GM18507 (cell line): ENCODE measurements at regions not wholly inside any gene's neighbourhood (a gene's known extent, or its start where the extent isn't known, plus 50 kb on each side); places are given as distances from the start of the nearest gene placed in this dataset.
"Not testable (repeated sequence)": the region's sequence is repeated elsewhere in the genome, so short reads cannot be mapped to it uniquely, and the experiment has no call there.

ENCODE experiments used
- DNase-seq: peaks from one replicate; pipeline ENCODE4 v3.0.0; 2011; ENCODE audit warnings: low read depth; ENCODE audit not compliant: insufficient read length; ENCODE audit errors: extremely low spot score
- FAIRE-seq: peaks from 2 replicates; lab custom pipeline; 2011; peaks lifted over from hg19 to GRCh38; lab: Jason Lieb, UNC

DNA sequence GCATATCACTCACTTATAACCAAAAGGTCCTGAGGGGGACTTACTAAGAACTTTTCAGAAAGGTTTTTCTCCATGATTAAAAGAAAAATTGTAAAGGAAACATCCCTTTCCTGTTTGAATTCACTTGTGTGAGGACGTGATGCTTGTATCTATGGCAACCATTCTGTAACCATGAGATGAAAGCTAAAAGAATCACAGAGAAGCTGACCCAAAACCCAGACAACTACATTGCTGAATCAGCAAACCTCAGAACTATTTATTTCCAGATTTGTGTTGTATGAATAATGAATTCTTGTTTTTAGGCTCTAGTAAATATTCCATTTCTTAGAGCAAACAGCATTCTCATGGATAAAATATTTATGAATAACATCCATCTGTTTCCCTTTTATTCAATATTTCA is 91.2 kb downstream of the RCHY1 start:
- DNase-seq (no peak), FAIRE-seq (no peak)

DNA sequence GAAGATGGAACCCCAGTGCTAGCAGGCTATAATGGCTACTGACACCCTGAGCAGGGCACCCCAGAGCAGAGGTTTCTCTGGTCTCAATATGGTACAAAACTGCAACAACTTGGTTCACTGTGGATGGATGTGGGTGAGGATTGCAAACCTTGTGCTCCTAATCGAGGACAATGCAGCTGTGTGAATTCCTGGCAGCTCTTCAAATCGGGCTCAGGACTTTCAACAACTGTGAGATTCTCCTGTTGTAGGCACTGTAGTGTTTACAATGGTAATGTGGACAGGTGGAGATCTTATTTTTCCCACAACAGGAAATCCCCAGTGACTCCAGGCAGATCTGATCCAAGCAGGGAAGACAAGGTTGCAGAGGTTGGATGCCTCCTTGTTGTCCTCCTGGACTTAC is 101.5 kb downstream of the RCHY1 start:
- no peak for FAIRE-seq
- DNase-seq, result no peak

DNA sequence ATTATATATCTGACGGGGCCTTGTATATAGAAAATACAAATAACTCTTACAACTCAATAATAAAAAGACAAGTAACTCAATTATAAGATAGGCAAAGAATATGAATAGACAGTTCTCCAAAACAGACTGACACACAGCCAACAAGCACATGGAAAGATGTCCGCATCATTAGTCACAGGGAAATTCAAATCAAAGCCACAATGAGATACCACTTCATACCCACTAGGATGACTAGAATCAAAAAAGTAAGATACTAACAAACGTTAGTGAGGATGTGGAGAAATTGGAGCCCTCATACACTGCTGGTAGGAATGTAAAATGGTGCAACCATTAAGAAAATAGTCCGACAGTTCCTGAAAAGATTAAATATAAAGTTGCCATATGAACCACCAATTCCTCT is 115.7 kb downstream of the RCHY1 start:
- FAIRE-seq (no peak), DNase-seq (no peak)

DNA sequence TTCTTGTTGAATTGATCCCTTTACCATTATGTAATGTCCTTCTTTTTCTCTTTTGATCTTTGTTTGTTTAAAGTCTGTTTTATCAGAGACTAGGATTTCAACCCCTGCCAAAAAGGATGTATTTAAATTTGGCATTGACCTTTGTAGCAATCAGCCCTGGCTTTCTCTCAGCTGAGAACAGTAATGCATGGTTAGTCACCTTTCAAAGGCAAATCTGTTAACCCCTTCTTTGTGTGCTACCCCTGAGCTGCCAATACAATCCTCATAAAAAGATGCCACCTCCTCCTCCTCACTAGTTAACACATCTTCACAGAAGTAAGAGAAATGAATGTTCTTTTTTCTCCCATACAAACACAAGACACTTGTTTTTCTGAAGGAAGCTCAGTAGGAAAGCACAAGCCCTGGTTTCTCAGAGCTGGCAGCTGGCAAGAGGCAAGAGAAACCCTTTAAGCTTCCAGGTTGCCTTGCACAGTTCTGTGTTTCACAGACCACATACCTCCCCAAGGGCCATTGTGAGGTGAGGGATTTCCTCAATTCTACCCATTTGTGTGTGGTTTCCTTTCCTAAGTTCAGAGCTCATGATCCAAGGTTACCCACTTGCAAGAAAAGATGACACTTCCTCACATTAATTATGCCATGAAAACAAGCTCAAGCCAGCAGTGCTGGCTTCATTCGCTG is 122.6 kb downstream of the RCHY1 start:
- FAIRE-seq (peak; percentile 18), DNase-seq (no peak)

DNA sequence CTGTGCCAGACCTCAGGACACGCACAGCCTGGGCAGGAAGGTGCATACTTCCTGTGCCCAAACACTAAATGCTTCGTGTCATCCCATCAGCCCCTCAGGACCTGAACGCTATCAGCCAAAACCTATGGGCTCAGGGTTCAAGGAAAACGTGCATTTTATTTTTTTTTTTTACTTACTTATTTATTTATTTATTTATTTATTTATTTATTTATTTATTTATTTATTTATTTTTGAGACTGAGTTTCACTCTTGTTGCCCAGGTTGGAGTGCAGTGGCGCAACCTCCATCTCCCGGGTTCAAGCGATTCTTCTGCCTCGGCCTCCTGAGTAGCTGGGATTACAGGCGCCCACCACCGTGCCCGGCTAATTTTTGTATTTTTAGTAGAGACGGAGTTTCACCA is 127.8 kb downstream of the RCHY1 start:
- DNase-seq, FAIRE-seq: not testable (repeated sequence)

DNA sequence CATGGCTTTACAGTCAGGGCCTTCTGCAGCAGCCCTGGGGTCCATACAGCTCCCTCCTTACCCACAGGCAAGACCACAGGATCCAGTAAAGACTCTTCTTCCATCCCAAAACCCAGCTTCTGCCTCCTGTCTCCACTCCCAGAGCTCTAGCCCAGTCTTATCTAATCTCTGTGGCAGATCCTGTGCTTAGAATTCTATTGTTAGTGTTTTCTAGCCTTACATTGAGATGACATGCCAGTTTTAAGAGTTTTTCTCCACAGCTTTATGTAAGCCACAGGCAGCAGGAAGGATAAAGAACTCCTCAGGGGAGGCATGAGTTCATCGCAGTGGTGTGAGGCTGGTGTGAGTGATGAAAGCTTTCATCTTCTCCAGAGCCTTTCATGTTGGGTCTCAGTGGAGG is 129.1 kb downstream of the RCHY1 start:
- DNase-seq (no peak), FAIRE-seq (no peak)

DNA sequence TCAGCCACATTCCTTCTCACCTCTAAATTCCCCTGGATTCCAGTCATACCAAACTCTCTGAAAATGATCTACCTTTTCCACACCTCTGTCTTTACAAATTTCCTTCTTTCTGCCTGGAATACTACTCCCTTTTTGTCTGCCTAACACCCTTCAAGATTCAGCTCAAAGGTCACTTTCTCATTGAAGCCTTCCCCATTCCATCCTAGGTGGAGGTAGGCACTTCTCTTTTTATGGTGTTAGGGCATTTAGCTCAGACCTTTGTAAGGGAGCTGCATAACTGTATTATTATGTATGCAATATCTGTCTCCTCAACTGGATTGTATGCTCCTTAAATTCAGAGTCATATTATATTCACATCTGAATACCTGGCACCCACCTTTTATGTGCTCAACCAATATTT is 137.7 kb downstream of the RCHY1 start:
- no peak for FAIRE-seq
- DNase-seq, result no peak

DNA sequence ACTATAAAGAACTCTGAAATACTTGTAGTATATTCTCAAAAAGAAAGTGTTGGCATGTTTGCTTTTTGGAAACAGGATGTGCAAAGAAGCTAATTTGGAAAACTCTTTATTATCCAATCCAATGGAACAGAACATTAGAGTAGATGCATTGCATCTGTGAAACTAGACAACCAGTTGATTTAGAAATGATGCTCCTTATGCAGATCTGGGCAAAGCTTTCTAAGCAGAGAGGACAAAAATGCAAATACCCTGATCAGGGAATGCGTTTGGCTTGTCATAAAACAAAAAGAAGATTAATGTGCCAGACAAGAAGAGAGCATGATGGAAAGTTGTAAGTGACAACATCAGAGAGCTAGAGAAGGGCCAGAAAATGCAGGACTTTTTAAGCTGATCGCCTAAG is 142.3 kb downstream of the RCHY1 start:
- DNase-seq (no peak), FAIRE-seq (no peak)

DNA sequence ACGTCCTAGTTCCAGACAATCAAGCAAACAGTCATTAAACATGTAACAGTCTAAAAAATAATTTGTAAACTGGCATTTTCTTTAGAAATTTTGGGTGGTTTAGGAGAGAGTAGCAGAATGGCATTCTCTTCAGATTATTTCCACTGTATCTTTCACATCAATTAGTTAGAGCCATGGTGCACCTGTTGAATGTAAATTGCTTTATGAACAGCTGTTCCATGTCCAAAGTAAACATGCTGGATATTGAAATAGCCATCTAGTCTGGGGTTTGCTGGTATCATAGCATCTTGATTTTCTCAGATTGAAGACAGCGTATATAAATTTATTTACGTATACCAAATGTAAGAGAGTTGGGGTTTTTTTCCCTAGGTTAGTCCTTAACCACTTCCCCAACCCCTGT is 143.6 kb downstream of the RCHY1 start:
- no peak for DNase-seq
- FAIRE-seq, result no peak

DNA sequence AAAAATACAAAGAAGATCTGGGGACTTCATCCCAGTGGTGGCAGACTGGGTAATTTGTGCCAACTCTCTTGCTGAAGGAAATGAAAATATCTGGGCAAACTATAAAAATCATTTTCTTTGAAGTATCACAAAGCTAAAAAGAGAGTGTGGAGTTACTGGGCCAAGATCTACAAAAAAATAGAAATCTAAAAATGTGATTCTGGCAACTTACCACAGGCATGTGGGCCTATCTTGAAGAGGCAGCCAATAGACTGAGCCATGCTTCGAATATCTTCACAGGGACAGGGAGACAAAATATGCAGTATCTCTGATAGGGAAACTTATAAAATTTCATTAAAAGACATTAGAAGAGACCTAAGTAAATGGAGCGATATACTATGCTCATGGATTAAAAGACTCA is 168.8 kb downstream of the RCHY1 start:
- DNase-seq, result no peak
- FAIRE-seq, result no peak

DNA sequence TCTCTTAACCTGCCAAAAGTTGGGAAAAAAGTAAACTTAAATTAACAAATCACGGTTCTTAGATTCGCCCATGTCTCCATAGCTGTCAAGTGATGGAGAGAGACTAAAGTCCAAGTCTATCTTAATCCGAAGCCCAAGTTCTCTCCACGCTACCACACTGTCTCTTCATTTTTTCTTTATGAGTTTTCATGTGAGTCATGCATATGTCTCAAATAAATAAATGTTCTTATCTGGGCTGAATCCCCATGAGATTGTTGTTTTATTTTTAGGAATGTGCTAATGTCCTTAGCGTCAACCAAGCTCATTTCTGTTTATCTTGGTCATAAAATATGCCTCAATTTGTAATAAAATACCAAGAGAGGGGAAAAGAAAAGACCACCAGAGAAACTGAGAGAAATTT is 169.3 kb downstream of the RCHY1 start:
- DNase-seq (no peak), FAIRE-seq (no peak)

DNA sequence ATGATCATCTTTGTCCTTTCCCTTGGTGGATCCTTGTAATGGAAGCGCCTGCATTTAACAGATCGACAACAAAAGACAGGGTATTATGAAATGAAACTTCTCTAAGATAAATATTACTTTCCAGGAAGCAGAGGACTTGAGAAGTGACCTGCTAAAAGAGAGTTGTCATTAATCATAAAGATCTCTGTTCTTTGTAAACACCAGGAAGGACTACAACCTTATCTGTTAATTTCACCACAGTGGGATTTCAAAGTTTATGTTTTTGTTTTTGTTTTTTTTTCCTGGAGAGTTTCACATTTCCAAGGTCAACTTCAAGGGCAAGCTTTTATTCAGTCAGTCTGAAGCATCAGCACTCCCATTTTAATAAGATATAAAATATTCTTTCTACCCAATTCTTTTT is 170.9 kb downstream of the RCHY1 start:
- DNase-seq (no peak), FAIRE-seq (no peak)

DNA sequence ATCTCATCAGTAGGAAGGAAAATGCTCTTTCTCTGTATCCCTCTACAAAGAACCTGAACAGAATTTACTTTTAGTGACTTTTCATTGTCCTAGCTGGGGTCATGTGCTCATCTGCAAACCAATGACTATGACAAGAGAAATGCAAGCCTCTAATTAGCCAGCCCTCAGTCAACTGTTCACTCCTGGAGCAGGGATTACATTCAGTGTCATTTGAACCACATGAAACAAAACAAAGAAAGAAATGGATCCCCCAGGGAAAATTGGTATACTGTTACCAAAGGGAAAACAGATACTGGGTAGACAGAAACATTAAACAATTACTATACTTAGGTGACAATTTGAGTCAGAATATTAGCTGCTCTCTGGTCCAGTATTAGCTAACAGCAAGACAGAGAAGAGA is 173.6 kb downstream of the RCHY1 start:
- FAIRE-seq, result no peak
- DNase-seq, result no peak

DNA sequence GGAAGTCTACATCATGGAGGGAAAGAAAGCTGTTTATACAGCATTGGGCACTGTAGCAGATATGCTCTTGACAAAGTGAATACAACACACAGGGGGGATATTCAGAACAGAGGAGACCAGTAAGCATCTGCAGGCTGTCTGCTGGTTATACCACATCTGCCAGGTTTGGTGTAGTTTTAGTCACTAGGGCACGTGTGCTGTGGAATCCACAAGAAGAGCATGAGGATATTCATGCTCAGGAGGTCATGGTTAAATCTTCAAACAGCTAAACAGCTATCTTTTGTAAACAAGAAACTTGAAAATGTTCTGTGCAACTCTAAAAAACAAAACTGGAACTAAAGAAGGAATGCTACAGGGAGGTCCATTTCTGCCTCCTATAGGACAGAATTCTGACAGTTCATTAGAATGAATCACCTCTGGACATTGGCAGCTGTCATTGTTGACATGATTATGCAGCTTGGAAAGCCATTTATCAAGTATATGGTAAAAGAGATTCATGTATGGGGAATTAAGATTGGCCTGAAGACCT is 175.8 kb downstream of the RCHY1 start:
- FAIRE-seq, result no peak
- DNase-seq, result no peak

DNA sequence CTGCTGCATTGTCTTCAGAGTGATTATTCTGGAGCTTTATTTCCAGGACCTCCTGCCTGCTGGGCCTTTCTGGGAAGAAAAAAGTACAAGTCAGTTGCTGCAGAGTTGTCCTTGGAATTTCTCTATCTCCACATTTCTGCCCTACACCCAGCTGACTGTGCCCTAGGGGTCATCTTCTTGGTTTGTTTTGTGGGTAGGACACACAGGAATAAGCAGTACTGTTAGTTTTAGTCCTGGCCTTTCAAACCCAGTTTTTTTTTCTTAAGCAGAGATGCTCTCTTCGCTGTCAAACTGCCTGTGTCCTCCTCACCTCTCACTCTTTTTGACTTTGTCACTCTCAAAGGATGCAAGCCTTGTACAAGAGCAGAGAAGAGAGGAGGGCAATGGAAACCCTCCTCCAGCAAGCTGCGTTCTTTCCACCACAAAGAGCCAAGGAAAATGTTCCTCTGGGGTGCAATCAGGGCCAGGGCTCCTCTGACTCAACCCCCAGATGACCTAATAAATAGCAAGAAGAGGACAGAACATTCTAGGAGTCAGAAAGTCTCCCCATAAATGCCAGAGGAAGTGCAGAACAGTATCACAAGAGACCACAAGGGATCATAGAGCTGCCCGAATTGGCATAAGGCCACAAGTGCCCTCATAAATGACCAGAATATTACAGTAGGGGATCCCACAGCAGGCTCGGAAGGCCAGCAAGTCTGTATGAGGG is 186.2 kb downstream of the RCHY1 start:
- no peak for FAIRE-seq

DNA sequence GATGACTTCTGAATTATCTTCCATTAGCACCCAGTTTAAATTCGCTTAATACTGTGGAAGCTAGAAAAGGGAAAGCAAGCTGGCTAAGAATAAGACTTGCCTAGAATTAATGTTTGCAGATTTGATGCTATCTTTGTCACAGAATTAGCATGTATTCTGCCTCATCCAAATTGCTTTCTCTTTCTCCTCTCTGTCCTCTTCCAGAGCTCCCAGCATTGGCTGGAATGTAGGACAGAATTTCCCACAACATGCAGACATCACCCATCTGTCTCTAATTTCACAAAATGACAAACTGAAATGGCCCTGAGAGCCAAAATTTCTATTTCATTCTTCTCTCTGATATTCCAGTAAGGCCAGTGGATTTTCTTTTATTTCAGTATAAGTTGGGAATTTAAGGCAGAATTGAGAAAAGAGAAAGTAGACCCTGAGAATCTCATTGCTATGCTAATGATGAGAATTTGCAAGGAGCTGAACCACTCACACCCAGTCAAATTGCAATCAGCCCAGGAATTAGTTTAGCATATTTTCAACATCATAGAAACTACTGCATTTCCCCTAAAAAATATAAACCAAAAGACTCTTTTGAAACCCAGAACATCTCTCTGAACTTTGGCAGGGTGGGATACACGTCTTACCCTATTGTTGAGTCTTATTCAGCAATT is 188.8 kb downstream of the RCHY1 start:
- DNase-seq, result no peak
- no peak for FAIRE-seq

More for the DNA sequence above, 186.2 kb downstream of the RCHY1 start:
- no peak for DNase-seq

DNA sequence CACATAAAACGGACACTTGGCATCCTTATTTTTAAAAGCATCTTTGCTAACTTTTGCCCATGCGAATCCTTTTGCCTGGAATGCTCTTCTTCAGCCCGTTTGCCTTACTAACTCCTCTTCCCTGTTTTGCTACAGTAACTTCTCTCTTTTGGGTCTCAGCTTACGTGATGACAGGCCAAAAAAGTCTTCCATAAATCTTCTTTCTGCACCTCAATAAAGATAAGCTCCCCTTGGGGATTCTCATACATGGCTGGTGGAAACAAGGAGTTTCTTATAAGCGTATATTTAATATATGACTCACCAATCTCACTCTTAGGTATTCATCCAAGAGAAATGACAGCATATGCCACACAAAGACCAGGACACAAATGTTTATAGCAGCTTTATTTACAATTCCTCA is 192.7 kb downstream of the RCHY1 start:
- FAIRE-seq (no peak), DNase-seq (no peak)

DNA sequence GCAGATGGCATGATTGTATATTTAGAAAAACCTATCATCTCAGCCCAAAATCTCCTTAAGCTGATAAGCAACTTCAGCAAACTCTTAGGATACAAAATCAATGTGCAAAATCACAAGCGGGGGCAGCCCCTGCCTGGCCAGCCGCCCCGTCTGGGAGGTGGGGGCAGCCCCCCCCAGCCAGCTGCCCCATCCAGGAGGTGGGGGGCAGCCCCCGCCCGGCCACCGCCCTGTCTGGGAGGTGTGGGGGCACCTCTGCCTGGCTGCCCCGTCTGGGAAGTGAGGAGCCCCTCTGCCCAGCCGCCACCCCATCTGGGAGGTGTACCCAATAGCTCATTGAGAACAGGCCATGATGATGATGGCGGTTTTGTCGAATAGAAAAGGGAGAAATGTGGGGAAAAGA is 196.6 kb downstream of the RCHY1 start:
- not testable (repeated sequence) for DNase-seq, FAIRE-seq

DNA sequence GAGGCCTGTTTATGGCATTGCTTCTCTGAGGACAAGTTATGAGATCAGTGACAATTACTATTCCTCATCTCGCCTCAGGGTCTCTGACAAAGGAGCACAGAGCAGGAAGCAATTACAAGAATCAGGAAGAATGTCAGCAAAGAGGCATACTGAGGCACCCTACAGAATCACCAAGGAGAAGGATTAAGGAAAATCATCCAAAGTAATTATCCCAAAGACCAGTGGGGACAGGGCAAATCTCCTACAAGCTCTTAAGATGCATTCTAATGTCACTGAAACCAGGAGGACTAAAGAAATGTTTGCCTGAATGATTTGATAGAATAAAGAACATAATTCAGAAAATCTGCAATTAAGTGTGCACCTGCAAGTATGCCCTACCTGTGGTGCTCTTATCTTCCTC is 206.2 kb downstream of the RCHY1 start:
- FAIRE-seq, result no peak
- no peak for DNase-seq

DNA sequence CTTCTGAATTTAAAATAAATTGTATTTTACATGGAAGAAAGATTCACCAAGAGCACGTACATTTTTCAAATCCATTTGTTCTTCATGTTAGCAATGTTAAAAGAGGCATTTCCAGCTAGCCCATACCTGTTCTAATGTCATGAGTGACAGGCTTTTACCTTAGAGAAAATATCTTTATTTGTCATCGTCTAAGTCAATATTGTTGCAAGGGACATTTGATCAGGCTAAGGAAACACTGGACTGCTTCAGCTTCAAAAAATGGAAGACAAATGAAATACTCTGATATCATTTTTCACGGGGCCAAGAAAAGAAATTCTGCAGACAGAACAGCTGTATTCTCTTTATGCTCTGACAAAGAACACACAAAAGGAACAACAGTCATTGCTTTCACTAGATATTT is 207.7 kb downstream of the RCHY1 start:
- DNase-seq, result no peak

DNA sequence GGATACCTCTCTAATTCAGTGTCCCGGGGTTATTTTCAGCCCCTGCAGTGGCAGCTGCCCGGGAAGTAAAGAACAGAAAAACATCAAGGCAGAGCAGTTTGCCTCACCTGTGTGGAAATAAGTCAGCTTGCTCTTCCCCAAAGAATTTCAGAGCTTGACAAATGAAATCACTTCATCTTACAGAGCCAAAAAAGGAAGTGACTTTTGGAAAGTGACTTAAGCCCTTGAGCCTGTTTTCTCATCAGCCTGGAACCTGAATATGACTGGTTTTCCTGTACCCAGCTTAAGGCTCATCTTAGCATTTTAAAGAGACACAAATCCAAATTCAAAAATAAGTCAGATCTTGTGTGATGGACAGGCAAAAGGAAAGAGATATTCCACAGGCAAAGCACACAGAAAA is 211.6 kb downstream of the RCHY1 start:
- DNase-seq (no peak), FAIRE-seq (peak; percentile 54)

More for the DNA sequence above, 207.7 kb downstream of the RCHY1 start:
- FAIRE-seq, result no peak
